WTC11 (cell line): ENCODE measurements at regions not wholly inside any gene's neighbourhood (a gene's known extent, or its start where the extent isn't known, plus 50 kb on each side); places are given as distances from the start of the nearest gene placed in this dataset.

Source experiments
- ATAC-seq: fragments of 200-7000 bp; cut with Tn5 transposase; 2 replicates; pipeline ENCODE4 v1.10.0; 2021; ENCODE audit warnings: mild to moderate bottlenecking, moderate library complexity
- CTCF ChIA-PET: fragments of 300-600 bp; sonication (Branson Sonifier 250); formaldehyde crosslinking; loops from one replicate; lab custom pipeline; 2021; ENCODE audit warnings: antibody characterized with exemption; lab: Charles Lee
- POLR2A ChIA-PET: fragments of 350-600 bp; sonication (Branson Sonifier 250); formaldehyde crosslinking; loops from one replicate; lab custom pipeline; 2021; ENCODE audit warnings: antibody characterized with exemption; lab: Charles Lee
- DNase-seq: peaks from one replicate; pipeline ENCODE4 v3.0.0; 2021; ENCODE audit warnings: low spot score
- H3K27ac Mint-ChIP-seq: 2 replicates; pipeline ENCODE4 v1.8.0; 2021; ENCODE audit warnings: mixed read lengths
- H3K27me3 Mint-ChIP-seq: 2 replicates; pipeline ENCODE4 v1.8.0; 2021; ENCODE audit warnings: low read depth, mild to moderate bottlenecking, moderate library complexity, mixed read lengths
- H3K36me3 Mint-ChIP-seq: 2 replicates; pipeline ENCODE4 v1.8.0; 2021; ENCODE audit warnings: mixed read lengths
- H3K4me1 Mint-ChIP-seq: 2 replicates; pipeline ENCODE4 v1.8.0; 2022; ENCODE audit warnings: mixed read lengths
- H3K4me3 Mint-ChIP-seq: 2 replicates; pipeline ENCODE4 v1.8.0; 2021; ENCODE audit warnings: mild to moderate bottlenecking, moderate library complexity, mixed read lengths
- H3K9me3 Mint-ChIP-seq: 2 replicates; pipeline ENCODE4 v1.8.0; 2021; ENCODE audit warnings: mixed read lengths
- EMX1 ChIP-seq: fragments of 250-450 bp; sonication (Bioruptor Pico); IDR thresholded peaks from 2 replicates; pipeline ENCODE4 v1.8.0; 2021; ENCODE audit warnings: mild to moderate bottlenecking
- ESRRA ChIP-seq: sonication (generic); formaldehyde crosslinking; IDR thresholded peaks from 2 replicates; pipeline ENCODE4 v1.8.1; 2022; ENCODE audit warnings: mild to moderate bottlenecking, missing genetic modification reagents, borderline replicate concordance
- JAZF1 ChIP-seq: fragments of 250-450 bp; sonication (Bioruptor Pico); IDR thresholded peaks from 2 replicates; pipeline ENCODE4 v1.9.0; 2021; ENCODE audit warnings: moderate library complexity, mild to moderate bottlenecking, inconsistent platforms
- SP1 ChIP-seq: sonication (generic); formaldehyde crosslinking; conservative IDR thresholded peaks from 2 replicates; pipeline ENCODE4 v1.8.1; 2022; ENCODE audit warnings: missing genetic modification reagents
- TEAD1 ChIP-seq: sonication (generic); formaldehyde crosslinking; IDR thresholded peaks from 2 replicates; pipeline ENCODE4 v1.8.0; 2022; ENCODE audit warnings: mild to moderate bottlenecking, missing genetic modification reagents
- TP53 ChIP-seq: sonication (generic); formaldehyde crosslinking; IDR thresholded peaks from 2 replicates; pipeline ENCODE4 v1.8.1; 2023; ENCODE audit warnings: mild to moderate bottlenecking, missing genetic modification reagents
- ZNF121 ChIP-seq: sonication (generic); formaldehyde crosslinking; IDR thresholded peaks from 2 replicates; pipeline ENCODE4 v1.8.0; 2023; ENCODE audit warnings: missing genetic modification reagents
- ZNF138 ChIP-seq: sonication (generic); formaldehyde crosslinking; conservative IDR thresholded peaks from 2 replicates; pipeline ENCODE4 v1.8.1; 2022; ENCODE audit warnings: mild to moderate bottlenecking, moderate library complexity, missing genetic modification reagents
- ZNF232 ChIP-seq: sonication (generic); formaldehyde crosslinking; IDR thresholded peaks from 2 replicates; pipeline ENCODE4 v1.8.0; 2022; ENCODE audit warnings: mild to moderate bottlenecking, missing genetic modification reagents
- TF ChIP-seq, protein P1 (sequence below): sonication (generic); formaldehyde crosslinking; IDR thresholded peaks from 2 replicates; pipeline ENCODE4 v1.8.0; 2023; ENCODE audit warnings: missing genetic modification reagents
- TF ChIP-seq, protein P2 (sequence below): sonication (generic); formaldehyde crosslinking; IDR thresholded peaks from 2 replicates; pipeline ENCODE4 v1.8.0; 2023; ENCODE audit warnings: missing genetic modification reagents, mild to moderate bottlenecking, borderline replicate concordance
- TF ChIP-seq, protein P3 (sequence below): sonication (generic); formaldehyde crosslinking; IDR thresholded peaks from 2 replicates; pipeline ENCODE4 v1.8.1; 2023; ENCODE audit warnings: mild to moderate bottlenecking, missing genetic modification reagents, borderline replicate concordance
- TF ChIP-seq, protein P4 (sequence below): sonication (generic); formaldehyde crosslinking; IDR thresholded peaks from 2 replicates; pipeline ENCODE4 v1.8.1; 2023; ENCODE audit warnings: mild to moderate bottlenecking, missing genetic modification reagents
- TF ChIP-seq, protein P5 (sequence below): sonication (generic); formaldehyde crosslinking; IDR thresholded peaks from 2 replicates; pipeline ENCODE4 v1.8.0; 2023; ENCODE audit warnings: mild to moderate bottlenecking, missing genetic modification reagents
- TF ChIP-seq, protein P6 (sequence below): sonication (generic); formaldehyde crosslinking; IDR thresholded peaks from 2 replicates; pipeline ENCODE4 v1.8.1; 2023; ENCODE audit warnings: mild to moderate bottlenecking, moderate library complexity, missing genetic modification reagents

DNA sequence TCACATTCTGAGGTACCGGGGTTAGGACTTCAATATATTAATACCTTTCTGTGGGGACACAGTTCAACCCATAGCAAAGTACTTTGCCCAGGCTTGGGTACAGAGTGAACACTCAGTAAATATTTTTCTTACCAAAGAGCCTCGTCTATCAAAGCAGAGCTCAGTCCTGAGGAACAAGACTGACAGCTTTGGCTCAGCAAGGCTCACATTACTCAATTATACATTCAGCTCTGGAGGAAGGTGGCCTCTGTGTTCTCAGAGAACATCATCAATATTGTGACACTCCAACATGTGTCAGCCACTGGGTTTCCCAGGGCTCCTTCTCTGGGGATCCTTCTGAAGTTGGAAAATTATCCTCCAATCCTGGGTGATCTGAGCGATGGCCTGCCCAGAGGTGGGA lies 186.4 kb downstream of the NMUR2 start:
- ChIA-PET CTCF (interaction anchor here (1.2 kb wide), 1 partner anchor 393 kb away, joined by 3 read pairs; no protein-coding TSS in a partner anchor), POLR2A (no interaction called here)
- TF ChIP-seq TEAD1 (CRISPR knock-in tag), result no peak
- TF ChIP-seq, protein P1, sequence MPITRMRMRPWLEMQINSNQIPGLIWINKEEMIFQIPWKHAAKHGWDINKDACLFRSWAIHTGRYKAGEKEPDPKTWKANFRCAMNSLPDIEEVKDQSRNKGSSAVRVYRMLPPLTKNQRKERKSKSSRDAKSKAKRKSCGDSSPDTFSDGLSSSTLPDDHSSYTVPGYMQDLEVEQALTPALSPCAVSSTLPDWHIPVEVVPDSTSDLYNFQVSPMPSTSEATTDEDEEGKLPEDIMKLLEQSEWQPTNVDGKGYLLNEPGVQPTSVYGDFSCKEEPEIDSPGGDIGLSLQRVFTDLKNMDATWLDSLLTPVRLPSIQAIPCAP, result no peak
- TF ChIP-seq ZNF121 (CRISPR knock-in tag), result no peak
- no peak for TF ChIP-seq SP1 (CRISPR knock-in tag)
- Mint-ChIP-seq H3K9me3 (peaks cover 24% of the 10 kb centered on the region), H3K27ac (no peak overlapping the region), H3K4me1 (no peaks in the 10 kb centered on the region), H3K36me3 (no peaks in the 10 kb centered on the region; the same call in 1 of the 2 replicates), H3K27me3 (peaks cover 9% of the 10 kb centered on the region), H3K4me3 (no peak overlapping the region)
- no peak for DNase-seq
- no peak for ATAC-seq

DNA sequence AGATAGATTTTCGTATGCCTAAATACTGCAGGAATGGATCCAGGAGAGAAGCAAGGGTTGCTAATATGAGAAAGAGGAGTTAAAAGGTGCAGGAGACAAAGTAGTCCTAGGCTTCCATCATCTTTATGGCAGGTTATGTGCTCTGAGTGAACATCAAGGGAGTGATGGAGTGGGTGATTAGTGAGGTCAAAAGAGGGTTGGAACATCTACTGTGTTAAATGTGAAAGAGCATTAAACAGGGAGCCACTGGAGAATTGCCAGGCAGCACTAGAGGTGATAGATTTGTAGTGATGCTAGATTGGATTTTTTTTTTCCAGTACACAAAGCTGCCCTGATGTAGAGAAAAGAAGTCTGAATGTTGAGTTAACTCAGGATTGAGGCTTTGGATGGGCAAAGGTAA lies 199.3 kb downstream of the NMUR2 start:
- DNase-seq (no peak), ATAC-seq (no peak)
- Mint-ChIP-seq H3K4me1 (no peaks in the 10 kb centered on the region), H3K36me3 (peaks cover 3% of the 10 kb centered on the region), H3K4me3 (no peak overlapping the region), H3K27me3 (peaks cover 8% of the 10 kb centered on the region), H3K27ac (no peak overlapping the region), H3K9me3 (peaks cover 3% of the 10 kb centered on the region; the same call in 1 of the 2 replicates)
- CTCF ChIA-PET, result no interaction called here
- TF ChIP-seq, protein P2, sequence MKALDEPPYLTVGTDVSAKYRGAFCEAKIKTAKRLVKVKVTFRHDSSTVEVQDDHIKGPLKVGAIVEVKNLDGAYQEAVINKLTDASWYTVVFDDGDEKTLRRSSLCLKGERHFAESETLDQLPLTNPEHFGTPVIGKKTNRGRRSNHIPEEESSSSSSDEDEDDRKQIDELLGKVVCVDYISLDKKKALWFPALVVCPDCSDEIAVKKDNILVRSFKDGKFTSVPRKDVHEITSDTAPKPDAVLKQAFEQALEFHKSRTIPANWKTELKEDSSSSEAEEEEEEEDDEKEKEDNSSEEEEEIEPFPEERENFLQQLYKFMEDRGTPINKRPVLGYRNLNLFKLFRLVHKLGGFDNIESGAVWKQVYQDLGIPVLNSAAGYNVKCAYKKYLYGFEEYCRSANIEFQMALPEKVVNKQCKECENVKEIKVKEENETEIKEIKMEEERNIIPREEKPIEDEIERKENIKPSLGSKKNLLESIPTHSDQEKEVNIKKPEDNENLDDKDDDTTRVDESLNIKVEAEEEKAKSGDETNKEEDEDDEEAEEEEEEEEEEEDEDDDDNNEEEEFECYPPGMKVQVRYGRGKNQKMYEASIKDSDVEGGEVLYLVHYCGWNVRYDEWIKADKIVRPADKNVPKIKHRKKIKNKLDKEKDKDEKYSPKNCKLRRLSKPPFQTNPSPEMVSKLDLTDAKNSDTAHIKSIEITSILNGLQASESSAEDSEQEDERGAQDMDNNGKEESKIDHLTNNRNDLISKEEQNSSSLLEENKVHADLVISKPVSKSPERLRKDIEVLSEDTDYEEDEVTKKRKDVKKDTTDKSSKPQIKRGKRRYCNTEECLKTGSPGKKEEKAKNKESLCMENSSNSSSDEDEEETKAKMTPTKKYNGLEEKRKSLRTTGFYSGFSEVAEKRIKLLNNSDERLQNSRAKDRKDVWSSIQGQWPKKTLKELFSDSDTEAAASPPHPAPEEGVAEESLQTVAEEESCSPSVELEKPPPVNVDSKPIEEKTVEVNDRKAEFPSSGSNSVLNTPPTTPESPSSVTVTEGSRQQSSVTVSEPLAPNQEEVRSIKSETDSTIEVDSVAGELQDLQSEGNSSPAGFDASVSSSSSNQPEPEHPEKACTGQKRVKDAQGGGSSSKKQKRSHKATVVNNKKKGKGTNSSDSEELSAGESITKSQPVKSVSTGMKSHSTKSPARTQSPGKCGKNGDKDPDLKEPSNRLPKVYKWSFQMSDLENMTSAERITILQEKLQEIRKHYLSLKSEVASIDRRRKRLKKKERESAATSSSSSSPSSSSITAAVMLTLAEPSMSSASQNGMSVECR, result no peak
- TF ChIP-seq TEAD1 (CRISPR knock-in tag) (no peak), ZNF138 (no peak), TP53 (CRISPR knock-in tag) (no peak), ESRRA (CRISPR knock-in tag) (no peak), JAZF1 (CRISPR knock-in tag) (no peak), ZNF232 (CRISPR knock-in tag) (no peak), ZNF121 (CRISPR knock-in tag) (no peak), EMX1 (CRISPR knock-in tag) (no peak)
- TF ChIP-seq, protein P3, sequence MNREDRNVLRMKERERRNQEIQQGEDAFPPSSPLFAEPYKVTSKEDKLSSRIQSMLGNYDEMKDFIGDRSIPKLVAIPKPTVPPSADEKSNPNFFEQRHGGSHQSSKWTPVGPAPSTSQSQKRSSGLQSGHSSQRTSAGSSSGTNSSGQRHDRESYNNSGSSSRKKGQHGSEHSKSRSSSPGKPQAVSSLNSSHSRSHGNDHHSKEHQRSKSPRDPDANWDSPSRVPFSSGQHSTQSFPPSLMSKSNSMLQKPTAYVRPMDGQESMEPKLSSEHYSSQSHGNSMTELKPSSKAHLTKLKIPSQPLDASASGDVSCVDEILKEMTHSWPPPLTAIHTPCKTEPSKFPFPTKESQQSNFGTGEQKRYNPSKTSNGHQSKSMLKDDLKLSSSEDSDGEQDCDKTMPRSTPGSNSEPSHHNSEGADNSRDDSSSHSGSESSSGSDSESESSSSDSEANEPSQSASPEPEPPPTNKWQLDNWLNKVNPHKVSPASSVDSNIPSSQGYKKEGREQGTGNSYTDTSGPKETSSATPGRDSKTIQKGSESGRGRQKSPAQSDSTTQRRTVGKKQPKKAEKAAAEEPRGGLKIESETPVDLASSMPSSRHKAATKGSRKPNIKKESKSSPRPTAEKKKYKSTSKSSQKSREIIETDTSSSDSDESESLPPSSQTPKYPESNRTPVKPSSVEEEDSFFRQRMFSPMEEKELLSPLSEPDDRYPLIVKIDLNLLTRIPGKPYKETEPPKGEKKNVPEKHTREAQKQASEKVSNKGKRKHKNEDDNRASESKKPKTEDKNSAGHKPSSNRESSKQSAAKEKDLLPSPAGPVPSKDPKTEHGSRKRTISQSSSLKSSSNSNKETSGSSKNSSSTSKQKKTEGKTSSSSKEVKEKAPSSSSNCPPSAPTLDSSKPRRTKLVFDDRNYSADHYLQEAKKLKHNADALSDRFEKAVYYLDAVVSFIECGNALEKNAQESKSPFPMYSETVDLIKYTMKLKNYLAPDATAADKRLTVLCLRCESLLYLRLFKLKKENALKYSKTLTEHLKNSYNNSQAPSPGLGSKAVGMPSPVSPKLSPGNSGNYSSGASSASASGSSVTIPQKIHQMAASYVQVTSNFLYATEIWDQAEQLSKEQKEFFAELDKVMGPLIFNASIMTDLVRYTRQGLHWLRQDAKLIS, result no peak
- TF ChIP-seq, protein P4, sequence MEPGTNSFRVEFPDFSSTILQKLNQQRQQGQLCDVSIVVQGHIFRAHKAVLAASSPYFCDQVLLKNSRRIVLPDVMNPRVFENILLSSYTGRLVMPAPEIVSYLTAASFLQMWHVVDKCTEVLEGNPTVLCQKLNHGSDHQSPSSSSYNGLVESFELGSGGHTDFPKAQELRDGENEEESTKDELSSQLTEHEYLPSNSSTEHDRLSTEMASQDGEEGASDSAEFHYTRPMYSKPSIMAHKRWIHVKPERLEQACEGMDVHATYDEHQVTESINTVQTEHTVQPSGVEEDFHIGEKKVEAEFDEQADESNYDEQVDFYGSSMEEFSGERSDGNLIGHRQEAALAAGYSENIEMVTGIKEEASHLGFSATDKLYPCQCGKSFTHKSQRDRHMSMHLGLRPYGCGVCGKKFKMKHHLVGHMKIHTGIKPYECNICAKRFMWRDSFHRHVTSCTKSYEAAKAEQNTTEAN (CRISPR knock-in tag), result no peak
- TF ChIP-seq, protein P5, sequence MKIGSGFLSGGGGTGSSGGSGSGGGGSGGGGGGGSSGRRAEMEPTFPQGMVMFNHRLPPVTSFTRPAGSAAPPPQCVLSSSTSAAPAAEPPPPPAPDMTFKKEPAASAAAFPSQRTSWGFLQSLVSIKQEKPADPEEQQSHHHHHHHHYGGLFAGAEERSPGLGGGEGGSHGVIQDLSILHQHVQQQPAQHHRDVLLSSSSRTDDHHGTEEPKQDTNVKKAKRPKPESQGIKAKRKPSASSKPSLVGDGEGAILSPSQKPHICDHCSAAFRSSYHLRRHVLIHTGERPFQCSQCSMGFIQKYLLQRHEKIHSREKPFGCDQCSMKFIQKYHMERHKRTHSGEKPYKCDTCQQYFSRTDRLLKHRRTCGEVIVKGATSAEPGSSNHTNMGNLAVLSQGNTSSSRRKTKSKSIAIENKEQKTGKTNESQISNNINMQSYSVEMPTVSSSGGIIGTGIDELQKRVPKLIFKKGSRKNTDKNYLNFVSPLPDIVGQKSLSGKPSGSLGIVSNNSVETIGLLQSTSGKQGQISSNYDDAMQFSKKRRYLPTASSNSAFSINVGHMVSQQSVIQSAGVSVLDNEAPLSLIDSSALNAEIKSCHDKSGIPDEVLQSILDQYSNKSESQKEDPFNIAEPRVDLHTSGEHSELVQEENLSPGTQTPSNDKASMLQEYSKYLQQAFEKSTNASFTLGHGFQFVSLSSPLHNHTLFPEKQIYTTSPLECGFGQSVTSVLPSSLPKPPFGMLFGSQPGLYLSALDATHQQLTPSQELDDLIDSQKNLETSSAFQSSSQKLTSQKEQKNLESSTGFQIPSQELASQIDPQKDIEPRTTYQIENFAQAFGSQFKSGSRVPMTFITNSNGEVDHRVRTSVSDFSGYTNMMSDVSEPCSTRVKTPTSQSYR (CRISPR knock-in tag), result no peak
- TF ChIP-seq, protein P6, sequence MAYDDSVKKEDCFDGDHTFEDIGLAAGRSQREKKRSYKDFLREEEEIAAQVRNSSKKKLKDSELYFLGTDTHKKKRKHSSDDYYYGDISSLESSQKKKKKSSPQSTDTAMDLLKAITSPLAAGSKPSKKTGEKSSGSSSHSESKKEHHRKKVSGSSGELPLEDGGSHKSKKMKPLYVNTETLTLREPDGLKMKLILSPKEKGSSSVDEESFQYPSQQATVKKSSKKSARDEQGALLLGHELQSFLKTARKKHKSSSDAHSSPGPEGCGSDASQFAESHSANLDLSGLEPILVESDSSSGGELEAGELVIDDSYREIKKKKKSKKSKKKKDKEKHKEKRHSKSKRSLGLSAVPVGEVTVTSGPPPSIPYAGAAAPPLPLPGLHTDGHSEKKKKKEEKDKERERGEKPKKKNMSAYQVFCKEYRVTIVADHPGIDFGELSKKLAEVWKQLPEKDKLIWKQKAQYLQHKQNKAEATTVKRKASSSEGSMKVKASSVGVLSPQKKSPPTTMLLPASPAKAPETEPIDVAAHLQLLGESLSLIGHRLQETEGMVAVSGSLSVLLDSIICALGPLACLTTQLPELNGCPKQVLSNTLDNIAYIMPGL (CRISPR knock-in tag), result no peak
- TF ChIP-seq, all 79 proteins: peak for 0
- POLR2A ChIA-PET, result no interaction called here
